GM23338 (cell line): ENCODE measurements at regions not wholly inside any gene's neighbourhood (a gene's known extent, or its start where the extent isn't known, plus 50 kb on each side); places are given as distances from the start of the nearest gene placed in this dataset.

ENCODE experiments used
- ATAC-seq: fragments of 200-7000 bp; cut with Tn5 transposase; 3 replicates; pipeline ENCODE4 v1.9.1; 2020
- DNase-seq: peaks from one replicate; pipeline ENCODE4 v3.0.0-alpha.2; 2015; ENCODE audit warnings: low spot score
- H2AFZ ChIP-seq: fragments of 200-600 bp; sonication (generic); 2 replicates; pipeline ENCODE4 v1.8.0; 2016; ENCODE audit warnings: antibody characterized with exemption, mild to moderate bottlenecking, moderate library complexity
- H3F3A ChIP-seq: fragments of 200-600 bp; sonication (generic); replicated peaks from 2 replicates; pipeline ENCODE4 v1.8.0; 2017; ENCODE audit warnings: antibody characterized with exemption, mixed run types, low read depth
- H3K27ac ChIP-seq: fragments of 200-600 bp; sonication (generic); 2 replicates; pipeline ENCODE4 v1.6.1; 2016; ENCODE audit warnings: low read depth
- H3K27me3 ChIP-seq: fragments of 200-600 bp; sonication (generic); 2 replicates; pipeline ENCODE4 v1.8.0; 2016; ENCODE audit warnings: mild to moderate bottlenecking, mixed run types, moderate library complexity; ENCODE audit not compliant: insufficient read depth
- H3K36me3 ChIP-seq: fragments of 200-600 bp; sonication (generic); 2 replicates; pipeline ENCODE4 v1.8.0; 2016; ENCODE audit warnings: mild to moderate bottlenecking; ENCODE audit not compliant: insufficient read depth
- H3K4me1 ChIP-seq: fragments of 200-600 bp; sonication (generic); 2 replicates; pipeline ENCODE4 v1.8.0; 2016; ENCODE audit warnings: mild to moderate bottlenecking, moderate library complexity; ENCODE audit not compliant: insufficient read depth
- H3K4me2 ChIP-seq: fragments of 200-600 bp; sonication (generic); 2 replicates; pipeline ENCODE4 v1.7.1; 2017; ENCODE audit warnings: mixed run types
- H3K4me3 ChIP-seq: fragments of 200-600 bp; sonication (generic); 2 replicates; pipeline ENCODE4 v1.6.1; 2016; ENCODE audit warnings: mixed run types
- H3K79me2 ChIP-seq: fragments of 200-600 bp; sonication (generic); replicated peaks from 2 replicates; pipeline ENCODE4 v1.8.0; 2017; ENCODE audit warnings: mild to moderate bottlenecking; ENCODE audit not compliant: insufficient read depth
- H3K9me2 ChIP-seq: fragments of 200-600 bp; sonication (generic); 2 replicates; pipeline ENCODE4 v1.8.0; 2017; ENCODE audit not compliant: insufficient read depth
- H4K20me1 ChIP-seq: fragments of 200-600 bp; sonication (generic); replicated peaks from 2 replicates; pipeline ENCODE4 v1.8.0; 2017; ENCODE audit warnings: mild to moderate bottlenecking; ENCODE audit not compliant: insufficient read depth
- H3K27ac Mint-ChIP-seq: 2 replicates; pipeline ENCODE4 v1.8.0; 2020; ENCODE audit warnings: inconsistent platforms, mild to moderate bottlenecking, moderate library complexity, mixed read lengths
- H3K27me3 Mint-ChIP-seq: 3 replicates; pipeline ENCODE4 v1.8.0; 2022; ENCODE audit warnings: low read depth, mild to moderate bottlenecking, moderate library complexity, mixed read lengths, inconsistent platforms; ENCODE audit not compliant: insufficient read depth, poor library complexity
- H3K36me3 Mint-ChIP-seq: 3 replicates; pipeline ENCODE4 v1.8.0; 2021; ENCODE audit warnings: low read depth, mild to moderate bottlenecking, inconsistent platforms, moderate library complexity, mixed read lengths
- H3K4me1 Mint-ChIP-seq: 3 replicates; pipeline ENCODE4 v1.8.0; 2020; ENCODE audit warnings: mild to moderate bottlenecking, inconsistent platforms, mixed read lengths
- H3K4me3 Mint-ChIP-seq: 3 replicates; pipeline ENCODE4 v1.8.0; 2021; ENCODE audit warnings: moderate library complexity, mild to moderate bottlenecking, inconsistent platforms, mixed read lengths
- H3K9me3 Mint-ChIP-seq: 3 replicates; pipeline ENCODE4 v1.8.0; 2020; ENCODE audit warnings: moderate library complexity, mild to moderate bottlenecking, inconsistent platforms, mixed read lengths
- CREB1 ChIP-seq: fragments of 250-450 bp; sonication (Bioruptor Pico); IDR thresholded peaks from 2 replicates; pipeline ENCODE4 v1.5.0; 2020; ENCODE audit warnings: low read depth, mild to moderate bottlenecking, moderate library complexity
- EZH2 ChIP-seq: fragments of 200-600 bp; sonication (generic); IDR thresholded peaks from one replicate; pipeline ENCODE4 v1.8.0; 2017; ENCODE audit warnings: antibody characterized with exemption, mild to moderate bottlenecking, low read depth; ENCODE audit not compliant: unreplicated experiment
- EZH2phosphoT487 ChIP-seq: fragments of 200-600 bp; sonication (generic); IDR thresholded peaks from one replicate; pipeline ENCODE4 v1.8.1; 2018; ENCODE audit warnings: antibody characterized with exemption; ENCODE audit not compliant: unreplicated experiment
- JUNB ChIP-seq: IDR thresholded peaks from one replicate; pipeline ENCODE4 v1.6.1; 2016; ENCODE audit warnings: antibody characterized with exemption; ENCODE audit not compliant: unreplicated experiment
- NANOG ChIP-seq: IDR thresholded peaks from 2 replicates; pipeline ENCODE4 v1.6.1; 2016; ENCODE audit warnings: antibody characterized with exemption, borderline replicate concordance
- POLR2AphosphoS5 ChIP-seq: IDR thresholded peaks from 2 replicates; pipeline ENCODE4 v1.6.1; 2016; ENCODE audit warnings: antibody characterized with exemption, low read depth
- STAT1 ChIP-seq: IDR thresholded peaks from one replicate; pipeline ENCODE4 v1.6.1; 2016; ENCODE audit warnings: antibody characterized with exemption; ENCODE audit not compliant: unreplicated experiment
- ZNF114 ChIP-seq: fragments of 250-450 bp; sonication (Bioruptor Pico); IDR thresholded peaks from 2 replicates; pipeline ENCODE4 v1.5.0; 2020; ENCODE audit warnings: mild to moderate bottlenecking, moderate library complexity
- ZNF331 ChIP-seq: fragments of 250-450 bp; sonication (Bioruptor Pico); IDR thresholded peaks from 2 replicates; pipeline ENCODE4 v1.5.0; 2020; ENCODE audit warnings: low read depth, mild to moderate bottlenecking, moderate library complexity
- TF ChIP-seq, protein P1 (sequence below), 2 experiments: fragments of 200-600 bp in 1 of 2; sonication (generic) in 1 of 2; conservative IDR thresholded peaks; 2 replicates each; pipeline versions ENCODE4 v1.5.1 to v1.6.1; 2016 to 2017; ENCODE audit warnings: antibody characterized with exemption in 2 of 2, low read depth in 2 of 2, mild to moderate bottlenecking in 2 of 2, moderate library complexity in 1 of 2
- TF ChIP-seq, protein P2 (sequence below): IDR thresholded peaks from 2 replicates; pipeline ENCODE4 v1.6.1; 2016; ENCODE audit warnings: antibody characterized with exemption
- TF ChIP-seq, protein P3 (sequence below): fragments of 250-450 bp; sonication (Bioruptor Pico); IDR thresholded peaks from 2 replicates; pipeline ENCODE4 v1.5.0; 2020; ENCODE audit warnings: mild to moderate bottlenecking, moderate library complexity

DNA sequence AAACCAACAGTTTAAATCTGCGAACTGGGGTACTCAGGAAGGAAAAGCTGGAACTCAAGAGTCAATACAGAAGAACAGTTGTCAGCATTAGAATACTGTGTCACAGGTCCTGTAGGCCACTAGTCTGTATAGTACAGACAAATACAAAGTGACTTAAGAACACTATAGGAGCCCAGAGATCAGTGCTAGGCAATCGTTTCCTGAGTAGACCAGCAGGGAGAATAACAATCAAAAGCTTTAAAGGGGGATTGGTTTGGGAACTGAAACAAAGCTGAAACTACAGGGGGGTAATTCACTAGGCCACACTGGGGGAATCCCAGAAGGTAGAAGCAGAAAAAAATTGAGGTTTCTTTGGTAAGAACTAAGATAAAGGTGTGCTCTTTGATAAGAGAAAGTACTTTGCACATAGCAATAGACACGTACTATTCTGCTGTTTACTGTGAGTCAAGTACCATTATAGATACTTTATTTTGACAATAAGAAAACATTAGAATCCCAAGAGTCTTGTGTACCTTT, 339.7 kb downstream of the PCDH19 start (continued):
- TF ChIP-seq, protein P1, sequence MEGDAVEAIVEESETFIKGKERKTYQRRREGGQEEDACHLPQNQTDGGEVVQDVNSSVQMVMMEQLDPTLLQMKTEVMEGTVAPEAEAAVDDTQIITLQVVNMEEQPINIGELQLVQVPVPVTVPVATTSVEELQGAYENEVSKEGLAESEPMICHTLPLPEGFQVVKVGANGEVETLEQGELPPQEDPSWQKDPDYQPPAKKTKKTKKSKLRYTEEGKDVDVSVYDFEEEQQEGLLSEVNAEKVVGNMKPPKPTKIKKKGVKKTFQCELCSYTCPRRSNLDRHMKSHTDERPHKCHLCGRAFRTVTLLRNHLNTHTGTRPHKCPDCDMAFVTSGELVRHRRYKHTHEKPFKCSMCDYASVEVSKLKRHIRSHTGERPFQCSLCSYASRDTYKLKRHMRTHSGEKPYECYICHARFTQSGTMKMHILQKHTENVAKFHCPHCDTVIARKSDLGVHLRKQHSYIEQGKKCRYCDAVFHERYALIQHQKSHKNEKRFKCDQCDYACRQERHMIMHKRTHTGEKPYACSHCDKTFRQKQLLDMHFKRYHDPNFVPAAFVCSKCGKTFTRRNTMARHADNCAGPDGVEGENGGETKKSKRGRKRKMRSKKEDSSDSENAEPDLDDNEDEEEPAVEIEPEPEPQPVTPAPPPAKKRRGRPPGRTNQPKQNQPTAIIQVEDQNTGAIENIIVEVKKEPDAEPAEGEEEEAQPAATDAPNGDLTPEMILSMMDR (conservative IDR thresholded peaks at IDR 0.05; ENCODE audit: low read depth in 2 of 2): no peak
- TF ChIP-seq EZH2: no peak
- TF ChIP-seq STAT1: no peak
- no peak for TF ChIP-seq EZH2phosphoT487
- no peak for TF ChIP-seq CREB1 (CRISPR knock-in tag)

- H3K36me3 Mint-ChIP-seq: peaks cover 25% of the 10 kb centered on the region; the same call in 2 of the 3 replicates
- H3K9me3 Mint-ChIP-seq: peaks cover 39% of the 10 kb centered on the region
- no peaks in the 10 kb centered on the region for H4K20me1 ChIP-seq
- 0 out of 2 replicates have a peak overlapping the region, but pooled peaks have one; percentile 62 for H3K4me2 ChIP-seq
- H3K36me3 ChIP-seq: no peaks in the 10 kb centered on the region
- H3K27ac Mint-ChIP-seq: no peak overlapping the region
- H3K4me3 ChIP-seq: no peak overlapping the region
- DNase-seq (peak; percentile 43), ATAC-seq (no peak)
- H3K79me2 ChIP-seq: no peaks in the 10 kb centered on the region
- no peak overlapping the region for H3K27ac ChIP-seq
- 0 out of 2 replicates have a peak overlapping the region, but pooled peaks have one; percentile 32 for H2AFZ ChIP-seq
- no peaks in the 10 kb centered on the region for H3F3A ChIP-seq
- H3K4me1 ChIP-seq: peaks cover 6% of the 10 kb centered on the region; the same call in 1 of the 2 replicates
- H3K27me3 Mint-ChIP-seq: no peaks in the 10 kb centered on the region
- H3K9me2 ChIP-seq: no peaks in the 10 kb centered on the region
- H3K4me3 Mint-ChIP-seq: no peak overlapping the region
- H3K4me1 Mint-ChIP-seq: peaks cover 11% of the 10 kb centered on the region; the same call in 2 of the 3 replicates
- no peaks in the 10 kb centered on the region for H3K27me3 ChIP-seq
- TF ChIP-seq STAT1 (no peak), EZH2 (no peak), ZNF114 (CRISPR knock-in tag) (no peak), JUNB (no peak), ZNF331 (CRISPR knock-in tag) (no peak), EZH2phosphoT487 (no peak), CREB1 (CRISPR knock-in tag) (no peak), POLR2AphosphoS5 (no peak), NANOG (no peak)
- TF ChIP-seq, protein P1 (conservative IDR thresholded peaks at IDR 0.05; ENCODE audit: low read depth in 2 of 2): no peak
- TF ChIP-seq, protein P2, sequence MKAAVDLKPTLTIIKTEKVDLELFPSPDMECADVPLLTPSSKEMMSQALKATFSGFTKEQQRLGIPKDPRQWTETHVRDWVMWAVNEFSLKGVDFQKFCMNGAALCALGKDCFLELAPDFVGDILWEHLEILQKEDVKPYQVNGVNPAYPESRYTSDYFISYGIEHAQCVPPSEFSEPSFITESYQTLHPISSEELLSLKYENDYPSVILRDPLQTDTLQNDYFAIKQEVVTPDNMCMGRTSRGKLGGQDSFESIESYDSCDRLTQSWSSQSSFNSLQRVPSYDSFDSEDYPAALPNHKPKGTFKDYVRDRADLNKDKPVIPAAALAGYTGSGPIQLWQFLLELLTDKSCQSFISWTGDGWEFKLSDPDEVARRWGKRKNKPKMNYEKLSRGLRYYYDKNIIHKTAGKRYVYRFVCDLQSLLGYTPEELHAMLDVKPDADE: no peak
- TF ChIP-seq, protein P3, sequence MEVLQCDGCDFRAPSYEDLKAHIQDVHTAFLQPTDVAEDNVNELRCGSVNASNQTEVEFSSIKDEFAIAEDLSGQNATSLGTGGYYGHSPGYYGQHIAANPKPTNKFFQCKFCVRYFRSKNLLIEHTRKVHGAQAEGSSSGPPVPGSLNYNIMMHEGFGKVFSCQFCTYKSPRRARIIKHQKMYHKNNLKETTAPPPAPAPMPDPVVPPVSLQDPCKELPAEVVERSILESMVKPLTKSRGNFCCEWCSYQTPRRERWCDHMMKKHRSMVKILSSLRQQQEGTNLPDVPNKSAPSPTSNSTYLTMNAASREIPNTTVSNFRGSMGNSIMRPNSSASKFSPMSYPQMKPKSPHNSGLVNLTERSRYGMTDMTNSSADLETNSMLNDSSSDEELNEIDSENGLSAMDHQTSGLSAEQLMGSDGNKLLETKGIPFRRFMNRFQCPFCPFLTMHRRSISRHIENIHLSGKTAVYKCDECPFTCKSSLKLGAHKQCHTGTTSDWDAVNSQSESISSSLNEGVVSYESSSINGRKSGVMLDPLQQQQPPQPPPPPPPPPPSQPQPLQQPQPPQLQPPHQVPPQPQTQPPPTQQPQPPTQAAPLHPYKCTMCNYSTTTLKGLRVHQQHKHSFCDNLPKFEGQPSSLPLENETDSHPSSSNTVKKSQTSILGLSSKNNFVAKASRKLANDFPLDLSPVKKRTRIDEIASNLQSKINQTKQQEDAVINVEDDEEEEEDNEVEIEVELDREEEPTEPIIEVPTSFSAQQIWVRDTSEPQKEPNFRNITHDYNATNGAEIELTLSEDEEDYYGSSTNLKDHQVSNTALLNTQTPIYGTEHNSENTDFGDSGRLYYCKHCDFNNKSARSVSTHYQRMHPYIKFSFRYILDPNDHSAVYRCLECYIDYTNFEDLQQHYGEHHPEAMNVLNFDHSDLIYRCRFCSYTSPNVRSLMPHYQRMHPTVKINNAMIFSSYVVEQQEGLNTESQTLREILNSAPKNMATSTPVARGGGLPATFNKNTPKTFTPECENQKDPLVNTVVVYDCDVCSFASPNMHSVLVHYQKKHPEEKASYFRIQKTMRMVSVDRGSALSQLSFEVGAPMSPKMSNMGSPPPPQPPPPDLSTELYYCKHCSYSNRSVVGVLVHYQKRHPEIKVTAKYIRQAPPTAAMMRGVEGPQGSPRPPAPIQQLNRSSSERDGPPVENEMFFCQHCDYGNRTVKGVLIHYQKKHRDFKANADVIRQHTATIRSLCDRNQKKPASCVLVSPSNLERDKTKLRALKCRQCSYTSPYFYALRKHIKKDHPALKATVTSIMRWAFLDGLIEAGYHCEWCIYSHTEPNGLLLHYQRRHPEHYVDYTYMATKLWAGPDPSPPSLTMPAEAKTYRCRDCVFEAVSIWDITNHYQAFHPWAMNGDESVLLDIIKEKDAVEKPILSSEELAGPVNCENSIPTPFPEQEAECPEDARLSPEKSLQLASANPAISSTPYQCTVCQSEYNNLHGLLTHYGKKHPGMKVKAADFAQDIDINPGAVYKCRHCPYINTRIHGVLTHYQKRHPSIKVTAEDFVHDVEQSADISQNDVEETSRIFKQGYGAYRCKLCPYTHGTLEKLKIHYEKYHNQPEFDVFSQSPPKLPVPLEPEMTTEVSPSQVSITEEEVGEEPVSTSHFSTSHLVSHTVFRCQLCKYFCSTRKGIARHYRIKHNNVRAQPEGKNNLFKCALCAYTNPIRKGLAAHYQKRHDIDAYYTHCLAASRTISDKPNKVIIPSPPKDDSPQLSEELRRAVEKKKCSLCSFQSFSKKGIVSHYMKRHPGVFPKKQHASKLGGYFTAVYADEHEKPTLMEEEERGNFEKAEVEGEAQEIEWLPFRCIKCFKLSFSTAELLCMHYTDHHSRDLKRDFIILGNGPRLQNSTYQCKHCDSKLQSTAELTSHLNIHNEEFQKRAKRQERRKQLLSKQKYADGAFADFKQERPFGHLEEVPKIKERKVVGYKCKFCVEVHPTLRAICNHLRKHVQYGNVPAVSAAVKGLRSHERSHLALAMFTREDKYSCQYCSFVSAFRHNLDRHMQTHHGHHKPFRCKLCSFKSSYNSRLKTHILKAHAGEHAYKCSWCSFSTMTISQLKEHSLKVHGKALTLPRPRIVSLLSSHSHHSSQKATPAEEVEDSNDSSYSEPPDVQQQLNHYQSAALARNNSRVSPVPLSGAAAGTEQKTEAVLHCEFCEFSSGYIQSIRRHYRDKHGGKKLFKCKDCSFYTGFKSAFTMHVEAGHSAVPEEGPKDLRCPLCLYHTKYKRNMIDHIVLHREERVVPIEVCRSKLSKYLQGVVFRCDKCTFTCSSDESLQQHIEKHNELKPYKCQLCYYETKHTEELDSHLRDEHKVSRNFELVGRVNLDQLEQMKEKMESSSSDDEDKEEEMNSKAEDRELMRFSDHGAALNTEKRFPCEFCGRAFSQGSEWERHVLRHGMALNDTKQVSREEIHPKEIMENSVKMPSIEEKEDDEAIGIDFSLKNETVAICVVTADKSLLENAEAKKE (CRISPR knock-in tag): no peak
Measured at GRCh38 chrX:100048156-100048555, 361.9 kb downstream of the PCDH19 start.
